ENCODE measurements at regions not wholly inside any gene's neighbourhood (a gene's known extent, or its start where the extent isn't known, plus 50 kb on each side); places are given as distances from the start of the nearest gene placed in this dataset.

DNA sequence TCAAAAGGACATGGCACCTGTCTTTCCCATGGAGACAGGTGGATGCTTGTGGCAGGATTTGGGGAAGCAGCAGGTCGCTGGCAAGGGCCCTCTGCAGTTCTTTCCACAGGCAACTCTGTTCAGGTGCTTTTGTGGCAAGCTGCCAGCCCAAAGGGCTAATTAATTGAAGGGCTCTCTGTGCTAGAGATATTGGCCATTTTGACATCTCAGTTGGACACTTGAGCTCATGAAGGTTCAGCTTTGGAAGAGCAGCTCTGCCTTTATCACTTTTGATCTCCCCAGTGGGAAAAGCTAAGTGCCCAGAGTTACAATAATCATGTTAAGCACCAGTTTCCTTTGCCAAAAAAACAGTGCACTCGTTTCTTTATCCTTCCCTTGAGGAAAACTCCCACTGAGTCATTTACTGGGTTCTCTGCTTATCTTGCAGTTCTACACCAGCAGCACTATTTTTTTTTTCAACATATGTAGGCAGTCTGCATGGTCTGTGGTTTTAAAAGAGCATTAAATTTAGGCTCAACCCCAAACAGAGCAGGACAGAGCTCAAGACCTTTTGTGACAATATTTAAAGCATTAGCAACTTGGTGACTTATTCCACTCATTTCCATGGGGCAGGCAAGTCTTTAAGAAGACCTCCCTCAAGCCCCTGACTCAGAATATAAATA, 336.4 kb upstream of the RASGEF1B start:
- no peak for TF ChIP-seq CTCF (IDR thresholded peaks at IDR 0.05; ENCODE audit: low read depth, low read length, poor library complexity, severe bottlenecking)
- no peak for TF ChIP-seq EZH2phosphoT487 (IDR thresholded peaks at IDR 0.05; ENCODE audit: borderline replicate concordance, low read length)

Measured in DOHH2 (cell line).